ENCODE measurements at regions not wholly inside any gene's neighbourhood (a gene's known extent, or its start where the extent isn't known, plus 50 kb on each side); places are given as distances from the start of the nearest gene placed in this dataset.

DNA sequence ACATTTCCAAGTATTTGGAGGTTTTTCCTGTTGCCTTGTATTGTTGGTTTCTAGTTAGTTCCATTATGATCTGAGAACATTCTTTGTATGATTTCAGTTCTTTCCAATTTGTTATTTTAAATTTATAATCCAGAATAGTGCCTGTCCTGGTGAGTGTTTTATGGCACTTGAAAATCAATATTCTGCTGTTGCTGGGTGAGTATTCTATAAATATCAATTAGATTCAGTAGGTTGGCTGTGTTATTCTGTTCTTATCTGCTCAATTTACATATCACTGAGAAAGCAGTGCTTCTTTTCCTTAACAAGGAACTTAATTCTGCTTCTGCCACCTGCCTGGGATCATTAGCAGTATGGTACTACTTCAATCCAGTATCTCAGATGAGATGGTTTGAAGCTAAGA is 123.5 kb downstream of the SNX19 start:
- Histone ChIP-seq H3K4me2 (replicated peaks; ENCODE audit: low read depth, low read length, poor library complexity, severe bottlenecking) (no peak overlapping the region), H3K4me3 (ENCODE audit: control extremely low read depth in 1 of 5, extremely low read depth in 1 of 5, insufficient read depth in 1 of 5, low read depth in 2 of 5, low read length in 4 of 5) (no peak overlapping the region), H3K9ac (ENCODE audit: low read length) (no peak overlapping the region), H4K20me1 (ENCODE audit: control insufficient read depth, insufficient read depth, low read length, poor library complexity, severe bottlenecking) (no peaks in the 10 kb centered on the region), H3K27ac (ENCODE audit: low read length in 2 of 2) (no peak overlapping the region), H3K36me3 (replicated peaks in 1 of 2; ENCODE audit: control extremely low read depth in 1 of 2, control insufficient read depth in 1 of 2, extremely low read depth in 1 of 2, insufficient read depth in 2 of 2, low read length in 1 of 2) (no peaks in the 10 kb centered on the region), H3K4me1 (ENCODE audit: control insufficient read depth in 2 of 2, insufficient read depth in 2 of 2, low read length in 2 of 2) (no peaks in the 10 kb centered on the region), H3K27me3 (replicated peaks in 1 of 4; ENCODE audit: control extremely low read depth in 1 of 4, control insufficient read depth in 3 of 4, insufficient read depth in 4 of 4, low read length in 3 of 4) (peaks cover 0 to 6% (median 0%) of the 10 kb centered on the region in 4 experiments), H2AFZ (ENCODE audit: insufficient read depth, low read depth, low read length, poor library complexity, severe bottlenecking) (no peak overlapping the region), H3K9me3 (ENCODE audit: control extremely low read depth in 1 of 3, control insufficient read depth in 2 of 3, insufficient read depth in 1 of 3, low read length in 2 of 3) (peaks cover 3 to 28% (median 6%) of the 10 kb centered on the region in 3 donors), H3K79me2 (ENCODE audit: control insufficient read depth, insufficient read depth, low read length) (no peaks in the 10 kb centered on the region)
- ChIA-PET POLR2A (no interaction called here), CTCF (interaction anchor here (1.0 kb wide), 1 partner anchor 358 kb away, joined by 3 read pairs; no protein-coding TSS in a partner anchor)
- H3K27ac Mint-ChIP-seq: no peak overlapping the region
- peaks cover 10% of the 10 kb centered on the region for H3K9me3 Mint-ChIP-seq (ENCODE audit: insufficient read depth)
- intact Hi-C loops (cut with micrococcal nuclease): no loop called here
- TF ChIP-seq, protein P1, sequence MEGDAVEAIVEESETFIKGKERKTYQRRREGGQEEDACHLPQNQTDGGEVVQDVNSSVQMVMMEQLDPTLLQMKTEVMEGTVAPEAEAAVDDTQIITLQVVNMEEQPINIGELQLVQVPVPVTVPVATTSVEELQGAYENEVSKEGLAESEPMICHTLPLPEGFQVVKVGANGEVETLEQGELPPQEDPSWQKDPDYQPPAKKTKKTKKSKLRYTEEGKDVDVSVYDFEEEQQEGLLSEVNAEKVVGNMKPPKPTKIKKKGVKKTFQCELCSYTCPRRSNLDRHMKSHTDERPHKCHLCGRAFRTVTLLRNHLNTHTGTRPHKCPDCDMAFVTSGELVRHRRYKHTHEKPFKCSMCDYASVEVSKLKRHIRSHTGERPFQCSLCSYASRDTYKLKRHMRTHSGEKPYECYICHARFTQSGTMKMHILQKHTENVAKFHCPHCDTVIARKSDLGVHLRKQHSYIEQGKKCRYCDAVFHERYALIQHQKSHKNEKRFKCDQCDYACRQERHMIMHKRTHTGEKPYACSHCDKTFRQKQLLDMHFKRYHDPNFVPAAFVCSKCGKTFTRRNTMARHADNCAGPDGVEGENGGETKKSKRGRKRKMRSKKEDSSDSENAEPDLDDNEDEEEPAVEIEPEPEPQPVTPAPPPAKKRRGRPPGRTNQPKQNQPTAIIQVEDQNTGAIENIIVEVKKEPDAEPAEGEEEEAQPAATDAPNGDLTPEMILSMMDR (IDR thresholded peaks at IDR 0.05): no peak
- TF ChIP-seq EZH2 (IDR thresholded peaks at IDR 0.05; ENCODE audit: borderline replicate concordance, insufficient read depth, low read depth, low read length, poor library complexity, severe bottlenecking): no peak
- peaks cover 31% of the 10 kb centered on the region for H3K27me3 Mint-ChIP-seq
- no peaks in the 10 kb centered on the region for H3K4me1 Mint-ChIP-seq
- ATAC-seq (ENCODE audit: low read depth) (no peak), DNase-seq (no peak)
- no peak overlapping the region for H3K4me3 Mint-ChIP-seq

DNA sequence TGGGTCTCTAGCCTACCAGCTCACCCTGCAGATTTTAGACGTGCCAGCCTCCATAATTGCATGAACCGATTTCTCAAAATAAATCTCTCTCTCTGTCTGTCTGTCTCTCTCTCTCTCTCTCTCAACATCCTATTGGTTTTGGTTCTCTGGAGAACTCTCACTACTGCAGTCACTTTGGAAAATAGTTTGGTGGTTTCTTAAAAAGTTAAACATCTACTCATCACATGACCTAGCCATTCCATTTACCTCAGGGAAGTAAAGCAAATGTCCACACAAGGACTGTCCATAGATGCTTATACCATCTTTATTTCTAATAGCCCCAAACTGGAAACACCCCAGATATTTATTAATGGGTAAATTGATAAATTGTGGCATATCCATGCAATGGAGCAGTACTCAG is 119.5 kb downstream of the SNX19 start:
- 100% methylated on average over 1 of the region's 2 CpGs for WGBS (ENCODE audit: insufficient coverage)
- CTCF ChIA-PET: no interaction called here
- no peaks in the 10 kb centered on the region for H4K20me1 ChIP-seq (ENCODE audit: control insufficient read depth, insufficient read depth, low read length, poor library complexity, severe bottlenecking)

More for the DNA sequence above, 119.5 kb downstream of the SNX19 start:
- Histone ChIP-seq H3K9ac (ENCODE audit: low read length) (no peak overlapping the region), H3K36me3 (replicated peaks in 1 of 2; ENCODE audit: control extremely low read depth in 1 of 2, control insufficient read depth in 1 of 2, extremely low read depth in 1 of 2, insufficient read depth in 2 of 2, low read length in 1 of 2) (no peaks in the 10 kb centered on the region), H3K27me3 (replicated peaks in 1 of 4; ENCODE audit: control extremely low read depth in 1 of 4, control insufficient read depth in 3 of 4, insufficient read depth in 4 of 4, low read length in 3 of 4) (no peaks in the 10 kb centered on the region), H3K9me3 (ENCODE audit: control extremely low read depth in 1 of 3, control insufficient read depth in 2 of 3, insufficient read depth in 1 of 3, low read length in 2 of 3) (peaks cover 0 to 7% (median 1%) of the 10 kb centered on the region in 3 donors), H3K79me2 (ENCODE audit: control insufficient read depth, insufficient read depth, low read length) (no peaks in the 10 kb centered on the region), H3K27ac (ENCODE audit: low read length in 2 of 2) (no peak overlapping the region), H3K4me3 (ENCODE audit: control extremely low read depth in 1 of 5, extremely low read depth in 1 of 5, insufficient read depth in 1 of 5, low read depth in 2 of 5, low read length in 4 of 5) (no peak overlapping the region), H3K4me2 (replicated peaks; ENCODE audit: low read depth, low read length, poor library complexity, severe bottlenecking) (no peak overlapping the region), H3K4me1 (ENCODE audit: control insufficient read depth in 2 of 2, insufficient read depth in 2 of 2, low read length in 2 of 2) (no peaks in the 10 kb centered on the region), H2AFZ (ENCODE audit: insufficient read depth, low read depth, low read length, poor library complexity, severe bottlenecking) (no peak overlapping the region)
- no peaks in the 10 kb centered on the region for H3K4me1 Mint-ChIP-seq
- peaks cover 3% of the 10 kb centered on the region for H3K9me3 Mint-ChIP-seq (ENCODE audit: insufficient read depth)
- intact Hi-C loops (cut with micrococcal nuclease): no loop called here
- no peak for ATAC-seq (ENCODE audit: low read depth)
- H3K27me3 Mint-ChIP-seq: peaks cover 19% of the 10 kb centered on the region
- no peak for DNase-seq
- H3K27ac Mint-ChIP-seq: no peak overlapping the region
- no peak for TF ChIP-seq EZH2 (IDR thresholded peaks at IDR 0.05; ENCODE audit: borderline replicate concordance, insufficient read depth, low read depth, low read length, poor library complexity, severe bottlenecking)
- TF ChIP-seq, protein P1 (IDR thresholded peaks at IDR 0.05): no peak
- H3K4me3 Mint-ChIP-seq: no peak overlapping the region
- POLR2A ChIA-PET: no interaction called here

Measured in B cell (primary cell).